ENCODE measurements at regions not wholly inside any gene's neighbourhood (a gene's known extent, or its start where the extent isn't known, plus 50 kb on each side); places are given as distances from the start of the nearest gene placed in this dataset.

GRCh38 chr19:33933931-33934330 is 137.3 kb downstream of the KCTD15 start:
- Histone ChIP-seq H3K27me3 (replicated peaks; ENCODE audit: control insufficient read depth, insufficient read depth, low read length) (no peaks in the 10 kb centered on the region; the same call in 1 of the 2 replicates), H3K36me3 (ENCODE audit: control insufficient read depth, insufficient read depth, low read length) (no peaks in the 10 kb centered on the region), H3K4me3 (replicated peaks; ENCODE audit: low read depth, low read length) (no peak overlapping the region)
- no peak for DNase-seq (ENCODE audit: extremely low read depth, insufficient read length)
- no peak for TF ChIP-seq CTCF (IDR thresholded peaks at IDR 0.05; ENCODE audit: insufficient read depth, low read length, poor library complexity, severe bottlenecking)

GRCh38 chr19:33938821-33939220 is 142.2 kb downstream of the KCTD15 start:
- Histone ChIP-seq H3K4me3 (replicated peaks; ENCODE audit: low read depth, low read length) (no peak overlapping the region), H3K36me3 (ENCODE audit: control insufficient read depth, insufficient read depth, low read length) (no peaks in the 10 kb centered on the region), H3K27me3 (replicated peaks; ENCODE audit: control insufficient read depth, insufficient read depth, low read length) (no peaks in the 10 kb centered on the region)
- TF ChIP-seq CTCF (IDR thresholded peaks at IDR 0.05; ENCODE audit: insufficient read depth, low read length, poor library complexity, severe bottlenecking): no peak
- DNase-seq (ENCODE audit: extremely low read depth, insufficient read length): no peak

DNA sequence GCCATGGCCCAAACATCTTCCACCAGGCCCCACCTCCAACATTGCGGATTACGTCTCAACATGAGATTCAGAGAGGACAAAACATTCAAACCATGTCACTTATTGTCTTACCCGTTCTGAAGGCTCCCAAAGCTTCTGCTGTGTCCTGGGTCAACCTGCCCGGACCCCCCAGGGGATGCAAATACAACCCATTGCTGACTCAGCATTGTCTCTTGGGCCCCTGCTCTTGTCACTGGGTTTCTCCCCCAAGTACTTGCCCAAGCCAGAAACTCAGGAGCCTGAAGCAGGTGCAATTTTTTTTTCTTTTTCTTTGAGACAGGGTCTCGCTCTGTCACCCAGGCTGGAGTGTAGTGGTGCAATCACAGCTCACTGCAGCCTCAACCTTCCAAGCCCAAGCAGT is 144.5 kb downstream of the KCTD15 start:
- TF ChIP-seq CTCF (IDR thresholded peaks at IDR 0.05; ENCODE audit: insufficient read depth, low read length, poor library complexity, severe bottlenecking): no peak
- DNase-seq (ENCODE audit: extremely low read depth, insufficient read length): no peak
- Histone ChIP-seq H3K4me3 (replicated peaks; ENCODE audit: low read depth, low read length) (no peak overlapping the region), H3K27me3 (replicated peaks; ENCODE audit: control insufficient read depth, insufficient read depth, low read length) (no peaks in the 10 kb centered on the region), H3K36me3 (ENCODE audit: control insufficient read depth, insufficient read depth, low read length) (no peaks in the 10 kb centered on the region)

GRCh38 chr19:33946535-33947264 is 150.0 kb downstream of the KCTD15 start:
- Histone ChIP-seq H3K27me3 (replicated peaks; ENCODE audit: control insufficient read depth, insufficient read depth, low read length) (no peaks in the 10 kb centered on the region), H3K36me3 (ENCODE audit: control insufficient read depth, insufficient read depth, low read length) (no peaks in the 10 kb centered on the region), H3K4me3 (replicated peaks; ENCODE audit: low read depth, low read length) (no peak overlapping the region)
- no peak for TF ChIP-seq CTCF (IDR thresholded peaks at IDR 0.05; ENCODE audit: insufficient read depth, low read length, poor library complexity, severe bottlenecking)
- DNase-seq (ENCODE audit: extremely low read depth, insufficient read length): no peak

DNA sequence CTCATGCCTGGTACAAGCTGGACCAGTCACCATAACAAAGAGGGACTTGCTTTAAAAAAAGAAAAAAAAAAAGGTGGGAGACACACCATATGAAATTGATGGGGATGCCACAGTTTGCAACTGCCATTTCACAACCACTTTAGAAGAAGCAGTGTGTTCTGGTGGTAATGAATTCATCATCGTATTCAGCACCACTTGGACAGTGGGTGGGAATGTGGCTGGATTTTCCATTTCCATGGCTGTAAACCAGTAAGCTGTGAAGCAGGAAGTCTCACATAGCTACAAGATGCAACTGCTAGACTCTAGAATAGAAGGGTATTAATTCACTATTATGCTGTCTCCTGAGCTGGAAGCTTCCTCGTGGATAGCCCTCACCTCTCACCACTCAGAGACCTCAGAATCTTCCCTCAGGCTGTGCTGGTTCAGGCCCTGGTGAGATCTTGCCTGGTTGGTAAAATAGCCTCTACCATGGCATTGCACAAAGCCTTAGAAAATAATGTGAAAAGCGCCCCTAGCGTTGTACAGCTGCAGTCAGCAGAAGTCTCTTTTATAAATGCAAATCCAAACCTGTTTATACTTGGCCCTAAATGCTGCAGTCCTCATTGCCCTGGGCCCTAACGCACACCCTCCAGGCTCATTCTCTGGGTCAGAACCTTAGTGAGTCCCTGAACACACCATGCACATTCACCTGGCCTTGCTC is 150.7 kb downstream of the KCTD15 start:
- Histone ChIP-seq H3K4me3 (replicated peaks; ENCODE audit: low read depth, low read length) (no peak overlapping the region), H3K36me3 (ENCODE audit: control insufficient read depth, insufficient read depth, low read length) (no peaks in the 10 kb centered on the region), H3K27me3 (replicated peaks; ENCODE audit: control insufficient read depth, insufficient read depth, low read length) (no peaks in the 10 kb centered on the region)
- no peak for DNase-seq (ENCODE audit: extremely low read depth, insufficient read length)
- TF ChIP-seq CTCF (IDR thresholded peaks at IDR 0.05; ENCODE audit: insufficient read depth, low read length, poor library complexity, severe bottlenecking): no peak
